Keratinocyte (primary cell): ENCODE measurements at regions not wholly inside any gene's neighbourhood (a gene's known extent, or its start where the extent isn't known, plus 50 kb on each side); places are given as distances from the start of the nearest gene placed in this dataset.

Source experiments
- EZH2 ChIP-seq: IDR thresholded peaks from one replicate; pipeline ENCODE4 v1.6.1; 2012; ENCODE audit warnings: inconsistent platforms, mild to moderate bottlenecking, low read length, moderate library complexity
- TF ChIP-seq, protein P1 (sequence below), 3 experiments: IDR thresholded peaks in 1 of 3; conservative IDR thresholded peaks in 1 of 3; optimal IDR thresholded peaks in 1 of 3; 2 replicates in 2 of 3; 3 replicates in 1 of 3; pipeline versions ENCODE3 to v1.5.1; 2011; ENCODE audit warnings: low read length in 3 of 3, mild to moderate bottlenecking in 3 of 3, moderate library complexity in 2 of 3, control low read depth in 1 of 3, inconsistent platforms in 1 of 3; ENCODE audit not compliant: insufficient read depth in 2 of 3; ENCODE audit errors: extremely low read depth in 1 of 3

DNA sequence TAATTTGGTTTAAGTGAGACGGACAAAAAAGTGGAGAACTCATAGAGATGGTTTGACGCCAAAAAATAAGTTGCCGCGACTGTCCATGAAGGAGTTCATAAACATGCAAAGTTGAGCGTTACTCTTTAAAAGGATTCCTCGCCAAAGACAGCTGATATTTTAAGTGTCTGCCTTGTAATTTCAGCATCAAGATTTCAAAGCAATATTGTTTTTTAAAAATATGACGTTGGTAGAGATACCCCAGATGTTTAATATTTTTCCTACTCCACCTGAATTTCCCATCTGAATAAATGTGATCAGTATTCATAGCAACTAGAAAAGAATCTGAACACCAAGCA is 155.0 kb downstream of the TUSC7 start:
- TF ChIP-seq, protein P1, sequence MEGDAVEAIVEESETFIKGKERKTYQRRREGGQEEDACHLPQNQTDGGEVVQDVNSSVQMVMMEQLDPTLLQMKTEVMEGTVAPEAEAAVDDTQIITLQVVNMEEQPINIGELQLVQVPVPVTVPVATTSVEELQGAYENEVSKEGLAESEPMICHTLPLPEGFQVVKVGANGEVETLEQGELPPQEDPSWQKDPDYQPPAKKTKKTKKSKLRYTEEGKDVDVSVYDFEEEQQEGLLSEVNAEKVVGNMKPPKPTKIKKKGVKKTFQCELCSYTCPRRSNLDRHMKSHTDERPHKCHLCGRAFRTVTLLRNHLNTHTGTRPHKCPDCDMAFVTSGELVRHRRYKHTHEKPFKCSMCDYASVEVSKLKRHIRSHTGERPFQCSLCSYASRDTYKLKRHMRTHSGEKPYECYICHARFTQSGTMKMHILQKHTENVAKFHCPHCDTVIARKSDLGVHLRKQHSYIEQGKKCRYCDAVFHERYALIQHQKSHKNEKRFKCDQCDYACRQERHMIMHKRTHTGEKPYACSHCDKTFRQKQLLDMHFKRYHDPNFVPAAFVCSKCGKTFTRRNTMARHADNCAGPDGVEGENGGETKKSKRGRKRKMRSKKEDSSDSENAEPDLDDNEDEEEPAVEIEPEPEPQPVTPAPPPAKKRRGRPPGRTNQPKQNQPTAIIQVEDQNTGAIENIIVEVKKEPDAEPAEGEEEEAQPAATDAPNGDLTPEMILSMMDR (optimal IDR thresholded peaks at IDR 0.05 in 1 of 3, IDR thresholded peaks at IDR 0.05 in 1 of 3, conservative IDR thresholded peaks at IDR 0.05 in 1 of 3; ENCODE audit: extremely low read depth in 1 of 3, insufficient read depth in 2 of 3, low read length in 3 of 3): no peak
- no peak for TF ChIP-seq EZH2
